DND-41 (cell line): ENCODE measurements at regions not wholly inside any gene's neighbourhood (a gene's known extent, or its start where the extent isn't known, plus 50 kb on each side); places are given as distances from the start of the nearest gene placed in this dataset.

Source experiments
- ATAC-seq: fragments of 200-7000 bp; cut with Tn5 transposase; 3 replicates; pipeline ENCODE4 v1.9.1; 2021; ENCODE audit warnings: low read depth; ENCODE audit not compliant: insufficient read depth
- DNase-seq: peaks from one replicate; pipeline ENCODE4 v3.0.0-alpha.2; 2020
- H2AFZ ChIP-seq: 2 replicates; pipeline ENCODE4 v1.6.0; 2012; ENCODE audit warnings: low read depth, low read length
- H3K27ac ChIP-seq: 2 replicates; pipeline ENCODE4 v1.5.1; 2012; ENCODE audit warnings: low read length, inconsistent platforms
- H3K27me3 ChIP-seq: fragments of 200-600 bp; sonication (generic); 2 replicates; pipeline ENCODE4 v1.6.0; 2012; ENCODE audit warnings: low read length, mild to moderate bottlenecking, inconsistent platforms; ENCODE audit not compliant: insufficient read depth, poor library complexity
- H3K36me3 ChIP-seq: 2 replicates; pipeline ENCODE4 v1.5.1; 2012; ENCODE audit warnings: low read length, inconsistent platforms; ENCODE audit not compliant: insufficient read depth
- H3K4me1 ChIP-seq: 2 replicates; pipeline ENCODE4 v1.5.1; 2012; ENCODE audit warnings: mild to moderate bottlenecking, low read length; ENCODE audit not compliant: insufficient read depth
- H3K4me2 ChIP-seq: 2 replicates; pipeline ENCODE4 v1.6.0; 2012; ENCODE audit warnings: mild to moderate bottlenecking, moderate library complexity, low read length, inconsistent platforms; ENCODE audit not compliant: insufficient read depth
- H3K4me3 ChIP-seq, 2 experiments: fragments of 200-600 bp in 1 of 2; shearing (Covaris generic) in 1 of 2; 2 replicates each; pipeline ENCODE4 v1.5.1; 2012 to 2016; ENCODE audit warnings: inconsistent platforms in 2 of 2, low read length in 2 of 2, mild to moderate bottlenecking in 2 of 2, low read depth in 1 of 2, moderate library complexity in 1 of 2
- H3K79me2 ChIP-seq: 2 replicates; pipeline ENCODE4 v1.6.0; 2012; ENCODE audit warnings: low read length, inconsistent platforms; ENCODE audit not compliant: insufficient read depth
- H3K9ac ChIP-seq: 2 replicates; pipeline ENCODE4 v1.6.0; 2012; ENCODE audit warnings: low read depth, mild to moderate bottlenecking, inconsistent platforms, low read length, moderate library complexity
- H3K9me3 ChIP-seq: 2 replicates; pipeline ENCODE4 v1.5.1; 2012; ENCODE audit warnings: low read length, moderate library complexity, mild to moderate bottlenecking, inconsistent platforms; ENCODE audit not compliant: insufficient read depth, severe bottlenecking
- H4K20me1 ChIP-seq: 2 replicates; pipeline ENCODE4 v1.6.0; 2012; ENCODE audit warnings: low read length; ENCODE audit not compliant: insufficient read depth
- EZH2 ChIP-seq: IDR thresholded peaks from 3 replicates; pipeline ENCODE4 v1.6.1; 2012; ENCODE audit warnings: borderline replicate concordance, low read depth, mild to moderate bottlenecking, moderate library complexity, low read length, inconsistent platforms; ENCODE audit not compliant: severe bottlenecking
- TF ChIP-seq, protein P1 (sequence below): IDR thresholded peaks from 2 replicates; pipeline ENCODE4 v1.5.1; 2012; ENCODE audit warnings: borderline replicate concordance, low read length, moderate library complexity, mild to moderate bottlenecking; ENCODE audit not compliant: poor library complexity, severe bottlenecking; ENCODE audit errors: extremely low read depth

DNA sequence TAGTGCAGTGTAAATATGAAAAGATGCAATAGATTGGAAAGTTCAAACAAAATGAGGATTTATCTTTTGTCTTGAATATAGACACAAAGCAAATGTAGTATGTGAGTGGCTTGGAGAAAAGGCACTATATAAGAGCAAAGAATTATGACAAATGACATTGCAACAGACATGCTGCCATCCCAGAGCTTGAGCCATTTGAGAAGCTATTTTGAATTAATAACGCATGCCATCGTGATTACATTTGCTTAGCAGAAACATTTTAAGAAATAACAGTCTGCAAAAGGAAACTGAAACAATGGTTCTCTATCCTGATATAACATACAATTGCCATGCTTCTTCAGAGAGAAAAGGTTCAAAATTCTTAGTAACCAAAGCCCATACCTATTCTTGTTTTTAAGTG lies 677.1 kb downstream of the ZEB2 start:
- no peaks in the 10 kb centered on the region for H4K20me1 ChIP-seq

DNA sequence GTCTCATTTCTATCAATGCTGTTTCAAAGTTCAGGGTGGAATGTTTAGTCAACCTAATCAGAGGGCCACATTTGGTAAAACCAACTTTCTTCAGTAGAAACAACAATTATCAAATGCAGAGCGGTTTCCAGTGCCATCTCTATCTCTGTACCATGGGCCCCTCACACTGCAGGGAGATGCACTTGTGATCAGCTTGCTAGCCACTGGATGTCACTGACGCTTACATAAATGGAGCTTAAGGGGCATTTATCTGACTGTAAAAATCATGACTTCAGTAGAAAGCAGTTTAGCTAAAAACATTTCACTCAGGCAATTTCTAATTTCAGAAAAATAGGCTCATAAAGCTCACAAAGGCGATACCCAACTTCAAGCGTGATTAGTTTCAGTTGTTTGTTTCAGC lies 678.0 kb downstream of the ZEB2 start:
- ATAC-seq (no peak), DNase-seq (no peak)
- TF ChIP-seq, protein P1, sequence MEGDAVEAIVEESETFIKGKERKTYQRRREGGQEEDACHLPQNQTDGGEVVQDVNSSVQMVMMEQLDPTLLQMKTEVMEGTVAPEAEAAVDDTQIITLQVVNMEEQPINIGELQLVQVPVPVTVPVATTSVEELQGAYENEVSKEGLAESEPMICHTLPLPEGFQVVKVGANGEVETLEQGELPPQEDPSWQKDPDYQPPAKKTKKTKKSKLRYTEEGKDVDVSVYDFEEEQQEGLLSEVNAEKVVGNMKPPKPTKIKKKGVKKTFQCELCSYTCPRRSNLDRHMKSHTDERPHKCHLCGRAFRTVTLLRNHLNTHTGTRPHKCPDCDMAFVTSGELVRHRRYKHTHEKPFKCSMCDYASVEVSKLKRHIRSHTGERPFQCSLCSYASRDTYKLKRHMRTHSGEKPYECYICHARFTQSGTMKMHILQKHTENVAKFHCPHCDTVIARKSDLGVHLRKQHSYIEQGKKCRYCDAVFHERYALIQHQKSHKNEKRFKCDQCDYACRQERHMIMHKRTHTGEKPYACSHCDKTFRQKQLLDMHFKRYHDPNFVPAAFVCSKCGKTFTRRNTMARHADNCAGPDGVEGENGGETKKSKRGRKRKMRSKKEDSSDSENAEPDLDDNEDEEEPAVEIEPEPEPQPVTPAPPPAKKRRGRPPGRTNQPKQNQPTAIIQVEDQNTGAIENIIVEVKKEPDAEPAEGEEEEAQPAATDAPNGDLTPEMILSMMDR, result no peak
- TF ChIP-seq EZH2, result no peak
- Histone ChIP-seq H2AFZ (no peak overlapping the region), H4K20me1 (no peaks in the 10 kb centered on the region), H3K9me3 (no peaks in the 10 kb centered on the region), H3K27ac (no peak overlapping the region), H3K36me3 (no peaks in the 10 kb centered on the region), H3K4me2 (no peak overlapping the region), H3K9ac (no peak overlapping the region), H3K4me3 (no peak overlapping the region), H3K27me3 (no peaks in the 10 kb centered on the region), H3K79me2 (no peaks in the 10 kb centered on the region), H3K4me1 (no peaks in the 10 kb centered on the region)

More for the DNA sequence above, 677.1 kb downstream of the ZEB2 start:
- Histone ChIP-seq H3K9me3 (no peaks in the 10 kb centered on the region), H2AFZ (no peak overlapping the region), H3K4me2 (no peak overlapping the region), H3K4me1 (no peaks in the 10 kb centered on the region), H3K4me3 (no peak overlapping the region), H3K27ac (no peak overlapping the region), H3K27me3 (no peaks in the 10 kb centered on the region), H3K79me2 (no peaks in the 10 kb centered on the region), H3K36me3 (no peaks in the 10 kb centered on the region), H3K9ac (no peak overlapping the region)
- ATAC-seq (no peak), DNase-seq (no peak)
- TF ChIP-seq, protein P1, result no peak
- no peak for TF ChIP-seq EZH2

DNA sequence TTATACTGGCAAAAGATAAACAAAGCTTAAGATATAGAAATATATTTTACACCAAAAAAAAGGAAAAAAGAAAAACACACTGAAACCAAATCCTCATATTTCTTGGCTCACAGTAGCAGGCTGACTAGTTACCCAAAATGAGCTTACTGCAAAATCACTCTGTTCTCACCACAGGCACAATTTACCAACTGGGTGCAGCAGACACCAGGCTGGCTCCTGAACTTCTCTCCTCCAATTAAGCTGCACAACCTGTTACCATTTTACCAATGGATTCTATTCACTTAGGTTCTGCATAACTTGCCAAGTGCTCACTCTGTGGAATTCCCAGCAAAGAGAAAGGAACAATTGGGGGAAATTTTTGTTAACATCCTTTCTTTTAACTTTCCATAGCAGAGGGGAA lies 679.3 kb downstream of the ZEB2 start:
- no peak overlapping the region for H3K27ac ChIP-seq
- no peak overlapping the region for H3K4me3 ChIP-seq
- H2AFZ ChIP-seq, result no peak overlapping the region
- no peaks in the 10 kb centered on the region for H3K9me3 ChIP-seq
- no peak for DNase-seq
- H3K4me1 ChIP-seq, result no peaks in the 10 kb centered on the region
- H3K36me3 ChIP-seq, result no peaks in the 10 kb centered on the region
- no peak overlapping the region for H3K9ac ChIP-seq
- H3K27me3 ChIP-seq, result no peaks in the 10 kb centered on the region
- TF ChIP-seq, protein P1, result no peak
- no peak for TF ChIP-seq EZH2
- H3K79me2 ChIP-seq, result no peaks in the 10 kb centered on the region
- H4K20me1 ChIP-seq, result no peaks in the 10 kb centered on the region
- H3K4me2 ChIP-seq, result no peak overlapping the region
- no peak for ATAC-seq

DNA sequence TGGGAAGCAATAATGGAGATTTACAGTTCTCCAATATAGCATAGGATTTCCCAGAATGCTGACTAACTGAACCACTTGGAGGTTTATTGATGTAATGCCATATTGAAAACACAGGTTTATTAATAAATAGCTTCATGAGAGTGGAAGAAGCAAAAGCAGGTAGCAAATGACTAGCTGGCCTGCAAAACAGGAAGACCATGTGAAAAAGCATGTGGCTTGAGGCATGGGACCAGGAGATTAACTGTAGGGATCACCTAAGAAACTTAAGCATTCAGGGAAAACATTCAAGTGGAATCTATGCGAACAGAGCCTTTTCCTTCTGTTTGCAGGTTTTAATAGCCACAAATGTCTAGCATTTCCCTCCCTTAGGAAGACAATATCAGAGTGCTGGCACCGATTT lies 679.7 kb downstream of the ZEB2 start:
- ATAC-seq, result no peak
- no peak overlapping the region for H2AFZ ChIP-seq
- no peak overlapping the region for H3K9ac ChIP-seq
- H3K27me3 ChIP-seq, result no peaks in the 10 kb centered on the region
- no peak overlapping the region for H3K27ac ChIP-seq
- DNase-seq, result no peak
- no peaks in the 10 kb centered on the region for H3K4me1 ChIP-seq
- no peaks in the 10 kb centered on the region for H3K36me3 ChIP-seq
- H3K4me3 ChIP-seq, result no peak overlapping the region
- no peaks in the 10 kb centered on the region for H3K79me2 ChIP-seq
- TF ChIP-seq, protein P1, result no peak
- TF ChIP-seq EZH2, result no peak
- H3K9me3 ChIP-seq, result no peaks in the 10 kb centered on the region
- no peaks in the 10 kb centered on the region for H4K20me1 ChIP-seq
- no peak overlapping the region for H3K4me2 ChIP-seq
